SK-N-SH (cell line): ENCODE measurements at regions not wholly inside any gene's neighbourhood (a gene's known extent, or its start where the extent isn't known, plus 50 kb on each side); places are given as distances from the start of the nearest gene placed in this dataset.

Experiments used
- CTCF ChIA-PET: fragments of 300-600, 350-600 bp; formaldehyde crosslinking; extraction: SDS; loops from one replicate; lab custom pipeline; 2021; lab: Yijun Ruan, JAX
- POLR2A ChIA-PET: fragments of 350-600 bp; sonication (Branson Sonifier 250); formaldehyde crosslinking; extraction: SDS; loops from one replicate; lab custom pipeline; 2020; ENCODE audit warnings: antibody characterized with exemption, inconsistent platforms; lab: Yijun Ruan, JAX
- DNase-seq: peaks from one replicate; pipeline ENCODE4 v3.0.0; 2012
- H2AFZ ChIP-seq: fragments of 200-600 bp; sonication (generic); 2 replicates; pipeline ENCODE4 v1.8.1; 2016; ENCODE audit warnings: antibody characterized with exemption, mild to moderate bottlenecking, low read depth
- H3F3A ChIP-seq: fragments of 200-600 bp; sonication (generic); replicated peaks from 2 replicates; pipeline ENCODE3; 2016; ENCODE audit warnings: antibody characterized with exemption, mild to moderate bottlenecking; ENCODE audit not compliant: insufficient read depth
- H3K27ac ChIP-seq, 2 experiments: fragments of 200-500 bp in 1 of 2; fragments of 200-600 bp in 1 of 2; sonication (Bioruptor generic) in 1 of 2; sonication (generic), shearing (Covaris generic) in 1 of 2; 2 replicates each; pipeline versions ENCODE4 v1.5.1 to v1.6.1; 2014 to 2016; ENCODE audit warnings: low read depth in 2 of 2, inconsistent platforms in 1 of 2, low read length in 1 of 2, mild to moderate bottlenecking in 1 of 2, mixed read lengths in 1 of 2
- H3K27me3 ChIP-seq: fragments of 200-600 bp; sonication (generic), shearing (Covaris generic); 2 replicates; pipeline ENCODE4 v1.6.1; 2016; ENCODE audit warnings: mixed run types; ENCODE audit not compliant: insufficient read depth
- H3K36me3 ChIP-seq, 2 experiments: fragments of 200-500 bp in 1 of 2; fragments of 200-600 bp in 1 of 2; sonication (Bioruptor generic) in 1 of 2; sonication (generic) in 1 of 2; replicated peaks in 1 of 2; 2 replicates each; pipeline versions ENCODE3 to v1.5.1; 2014 to 2016; ENCODE audit warnings: low read length in 1 of 2, mild to moderate bottlenecking in 1 of 2; ENCODE audit not compliant: insufficient read depth in 2 of 2, control insufficient read depth in 1 of 2
- H3K4me1 ChIP-seq, 2 experiments: fragments of 200-500 bp in 1 of 2; fragments of 200-600 bp in 1 of 2; sonication (Bioruptor generic) in 1 of 2; sonication (generic), shearing (Covaris generic) in 1 of 2; 2 replicates each; pipeline versions ENCODE4 v1.5.1 to v1.6.1; 2014 to 2016; ENCODE audit warnings: low read depth in 1 of 2, low read length in 1 of 2, mixed run types in 1 of 2; ENCODE audit not compliant: insufficient read depth in 2 of 2, control insufficient read depth in 1 of 2
- H3K4me2 ChIP-seq: fragments of 200-600 bp; sonication (generic), shearing (Covaris generic); 2 replicates; pipeline ENCODE4 v1.6.1; 2017; ENCODE audit warnings: mixed run types
- H3K4me3 ChIP-seq, 2 experiments: fragments of 200-500 bp in 1 of 2; fragments of 200-600 bp in 1 of 2; sonication (Bioruptor generic) in 1 of 2; sonication (generic), shearing (Covaris generic) in 1 of 2; 2 replicates each; pipeline versions ENCODE4 v1.5.1 to v1.8.1; 2014 to 2016; ENCODE audit warnings: low read depth in 2 of 2, inconsistent platforms in 1 of 2, low read length in 1 of 2, mild to moderate bottlenecking in 1 of 2, mixed read lengths in 1 of 2, moderate library complexity in 1 of 2
- H3K79me2 ChIP-seq: fragments of 200-600 bp; sonication (generic); 2 replicates; pipeline ENCODE4 v1.8.1; 2017; ENCODE audit warnings: mild to moderate bottlenecking; ENCODE audit not compliant: insufficient read depth
- H3K9ac ChIP-seq: fragments of 200-600 bp; sonication (generic); 2 replicates; pipeline ENCODE4 v1.6.1; 2017; ENCODE audit warnings: mixed run types
- H3K9me2 ChIP-seq: fragments of 200-600 bp; sonication (generic); 2 replicates; pipeline ENCODE4 v1.6.1; 2017; ENCODE audit warnings: mixed run types
- H3K9me3 ChIP-seq: fragments of 200-600 bp; sonication (generic); 2 replicates; pipeline ENCODE4 v1.6.1; 2017; ENCODE audit warnings: mixed run types, mild to moderate bottlenecking, moderate library complexity
- H4K20me1 ChIP-seq: fragments of 200-600 bp; sonication (generic); 2 replicates; pipeline ENCODE4 v1.6.1; 2017; ENCODE audit warnings: mild to moderate bottlenecking, mixed run types; ENCODE audit not compliant: insufficient read depth
- EP300 ChIP-seq, 2 experiments: IDR thresholded peaks; 2 replicates each; pipeline versions ENCODE4 v1.4.0 to v1.6.1; 2012; ENCODE audit warnings: borderline replicate concordance in 1 of 2, low read depth in 1 of 2, low read length in 1 of 2
- FOXJ3 ChIP-seq: sonication (generic); formaldehyde crosslinking; IDR thresholded peaks from 2 replicates; pipeline ENCODE4 v1.5.1; 2020; ENCODE audit warnings: mild to moderate bottlenecking, missing genetic modification reagents
- GATA2 ChIP-seq: sonication (generic); formaldehyde crosslinking; IDR thresholded peaks from 2 replicates; pipeline ENCODE4 v1.5.0; 2020; ENCODE audit warnings: mild to moderate bottlenecking, missing genetic modification reagents
- RAD21 ChIP-seq: IDR thresholded peaks from 2 replicates; pipeline ENCODE4 v1.6.1; 2012; ENCODE audit warnings: mild to moderate bottlenecking, low read length
- RCOR1 ChIP-seq: fragments of 150-350 bp; IDR thresholded peaks from 2 replicates; pipeline ENCODE4 v1.6.1; 2017; ENCODE audit warnings: antibody characterized with exemption, low read length
- TCF12 ChIP-seq: IDR thresholded peaks from 2 replicates; pipeline ENCODE4 v1.4.0; 2012
- ZBTB33 ChIP-seq: IDR thresholded peaks from 2 replicates; pipeline ENCODE4 v1.4.0; 2012; ENCODE audit warnings: low read depth, borderline replicate concordance
- WGBS: methylation state at CpG from one replicate; pipeline ENCODE4 v1.1.6; 2017; ENCODE audit warnings: low lambda C conversion rate; 5-methylcytosine and 5-hydroxymethylcytosine counted together

DNA sequence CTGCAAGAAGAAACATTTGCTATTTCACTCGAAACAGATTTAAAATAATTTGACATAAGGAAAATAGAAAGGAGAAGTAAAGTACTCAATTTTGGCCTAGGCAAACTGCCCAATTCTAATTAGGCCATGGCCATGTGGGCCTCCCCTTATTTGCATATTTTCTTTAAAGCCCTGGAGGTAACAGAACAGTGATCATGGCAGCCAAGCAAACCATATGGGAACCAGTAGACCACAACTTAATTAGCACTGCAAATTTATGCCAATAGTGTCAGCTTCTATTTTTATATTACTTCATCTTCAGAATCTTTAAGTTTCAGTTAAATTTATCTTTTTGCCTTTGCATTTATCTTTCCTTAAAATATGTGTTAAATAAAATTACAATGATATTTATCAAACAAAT, 63.3 kb upstream of the THSD7A start:
- Histone ChIP-seq H2AFZ (no peak overlapping the region; the same call in 1 of the 2 replicates), H3K9ac (no peak overlapping the region), H3K9me3 (no peaks in the 10 kb centered on the region), H4K20me1 (no peaks in the 10 kb centered on the region), H3K27me3 (no peaks in the 10 kb centered on the region), H3K4me2 (no peak overlapping the region), H3K36me3 (no peaks in the 10 kb centered on the region), H3K79me2 (no peaks in the 10 kb centered on the region), H3K27ac (peak overlapping the region in 1 of 2 experiments; percentile 39; a peak in 2 of 4 replicates), H3K9me2 (no peaks in the 10 kb centered on the region), H3K4me1 (peaks cover 0 to 8% of the 10 kb centered on the region in 2 experiments; a peak in 2 of 4 replicates), H3K4me3 (no peak overlapping the region), H3F3A (no peaks in the 10 kb centered on the region)
- CTCF ChIA-PET, result interaction anchor here (0.6 to 0.9 kb wide), 2 partner anchors 18 to 59 kb away, joined by 3 read pairs; no protein-coding TSS in a partner anchor
- 32% methylated on average over 1 of the region's 1 CpG for WGBS
- DNase-seq, result peak; percentile 6
- POLR2A ChIA-PET, result no interaction called here
- TF ChIP-seq RCOR1 (peak; percentile 17; the same call in 1 of the 2 replicates), EP300 (IDR thresholded peaks at IDR 0.05; ENCODE audit: borderline replicate concordance in 1 of 2, low read depth in 1 of 2, low read length in 1 of 2) (peak in 1 of 2 experiments; percentile 77; a peak in 2 of 4 replicates), TCF12 (0 out of 2 replicates have a peak, but pooled peaks have one; percentile 3), RAD21 (no peak)

DNA sequence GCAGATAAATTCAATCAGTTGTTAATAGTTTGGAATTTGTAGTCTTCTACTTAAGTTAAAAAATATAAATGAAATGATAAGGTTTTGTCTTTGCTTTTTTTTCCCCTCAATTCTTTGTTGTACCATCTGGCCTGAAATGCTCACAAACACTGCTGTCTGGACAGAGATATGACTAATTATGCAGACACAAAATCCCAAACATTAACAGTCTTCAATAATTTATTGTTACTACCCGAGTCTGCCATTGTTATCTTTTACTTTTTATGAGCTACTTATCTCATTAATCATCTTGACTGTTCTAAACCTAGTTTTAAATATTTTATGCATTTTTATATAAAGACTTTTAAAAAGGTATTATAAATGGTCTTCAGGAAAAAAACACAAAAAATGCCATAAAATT, 64.7 kb upstream of the THSD7A start:
- no peak for DNase-seq
- POLR2A ChIA-PET, result no interaction called here
- H3K27ac ChIP-seq, result peak overlapping the region in 1 of 2 experiments; percentile 60; a peak in 1 of 4 replicates

More for the DNA sequence above, 64.7 kb upstream of the THSD7A start:
- Histone ChIP-seq H3K4me2 (no peak overlapping the region), H3K4me1 (peaks cover 0 to 8% of the 10 kb centered on the region in 2 experiments; a peak in 2 of 4 replicates), H3K4me3 (no peak overlapping the region), H3K9me3 (no peaks in the 10 kb centered on the region), H3K27me3 (no peaks in the 10 kb centered on the region), H3K9ac (no peak overlapping the region), H3K79me2 (no peaks in the 10 kb centered on the region), H3K9me2 (no peaks in the 10 kb centered on the region), H4K20me1 (no peaks in the 10 kb centered on the region), H3K36me3 (no peaks in the 10 kb centered on the region), H2AFZ (no peak overlapping the region), H3F3A (no peaks in the 10 kb centered on the region)
- TF ChIP-seq EP300 (IDR thresholded peaks at IDR 0.05; ENCODE audit: borderline replicate concordance in 1 of 2, low read depth in 1 of 2, low read length in 1 of 2), result peak in 1 of 2 experiments; percentile 85; a peak in 2 of 4 replicates
- TF ChIP-seq ZBTB33, result no peak
- peak; percentile 63; the same call in 1 of the 2 replicates for TF ChIP-seq RCOR1
- TF ChIP-seq GATA2 (CRISPR knock-in tag), result peak; percentile 43
- no peak for TF ChIP-seq FOXJ3 (CRISPR knock-in tag)
- CTCF ChIA-PET, result no interaction called here
- 5% methylated on average over 1 of the region's 1 CpG for WGBS
